ENCODE measurements at regions not wholly inside any gene's neighbourhood (a gene's known extent, or its start where the extent isn't known, plus 50 kb on each side); places are given as distances from the start of the nearest gene placed in this dataset.

DNA sequence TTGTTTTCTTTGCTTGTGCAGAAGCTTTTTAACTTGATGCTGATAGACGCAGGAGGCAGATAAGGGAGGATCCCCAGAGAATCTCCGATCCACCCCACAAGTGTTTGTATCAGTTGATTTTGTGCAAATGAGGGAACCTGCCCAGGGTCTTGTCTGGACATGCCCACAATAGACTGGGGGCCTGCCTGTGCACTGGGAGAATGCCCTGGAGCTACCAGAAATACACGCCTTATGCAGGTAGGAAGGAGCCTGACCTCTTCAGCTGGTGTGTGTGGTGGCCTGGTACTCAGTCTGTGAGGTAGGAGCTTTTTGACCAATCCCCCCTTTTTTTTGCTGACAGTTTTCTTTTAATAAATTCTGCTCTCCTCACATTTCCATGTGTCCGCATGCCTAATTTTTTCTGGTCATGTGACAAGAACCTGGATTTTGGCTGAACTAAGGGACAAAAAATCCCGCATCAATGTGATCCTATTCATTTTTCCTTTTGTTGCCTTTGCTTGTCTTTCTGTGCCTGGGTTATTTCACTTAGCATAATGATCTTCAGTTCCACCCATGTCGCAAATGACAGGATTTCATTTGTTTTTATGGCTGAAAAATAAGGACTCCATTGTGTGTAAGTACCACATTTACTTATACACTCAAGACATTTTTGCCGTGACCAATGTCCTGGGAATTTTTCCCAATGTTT, 430.6 kb upstream of the NRG3 start (continued):
- TF ChIP-seq, protein P1, sequence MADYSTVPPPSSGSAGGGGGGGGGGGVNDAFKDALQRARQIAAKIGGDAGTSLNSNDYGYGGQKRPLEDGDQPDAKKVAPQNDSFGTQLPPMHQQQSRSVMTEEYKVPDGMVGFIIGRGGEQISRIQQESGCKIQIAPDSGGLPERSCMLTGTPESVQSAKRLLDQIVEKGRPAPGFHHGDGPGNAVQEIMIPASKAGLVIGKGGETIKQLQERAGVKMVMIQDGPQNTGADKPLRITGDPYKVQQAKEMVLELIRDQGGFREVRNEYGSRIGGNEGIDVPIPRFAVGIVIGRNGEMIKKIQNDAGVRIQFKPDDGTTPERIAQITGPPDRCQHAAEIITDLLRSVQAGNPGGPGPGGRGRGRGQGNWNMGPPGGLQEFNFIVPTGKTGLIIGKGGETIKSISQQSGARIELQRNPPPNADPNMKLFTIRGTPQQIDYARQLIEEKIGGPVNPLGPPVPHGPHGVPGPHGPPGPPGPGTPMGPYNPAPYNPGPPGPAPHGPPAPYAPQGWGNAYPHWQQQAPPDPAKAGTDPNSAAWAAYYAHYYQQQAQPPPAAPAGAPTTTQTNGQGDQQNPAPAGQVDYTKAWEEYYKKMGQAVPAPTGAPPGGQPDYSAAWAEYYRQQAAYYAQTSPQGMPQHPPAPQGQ (CRISPR knock-in tag; IDR thresholded peaks at IDR 0.05; ENCODE audit: borderline replicate concordance) = no peak
- no peak for TF ChIP-seq ERF (CRISPR knock-in tag; IDR thresholded peaks at IDR 0.05)

DNA sequence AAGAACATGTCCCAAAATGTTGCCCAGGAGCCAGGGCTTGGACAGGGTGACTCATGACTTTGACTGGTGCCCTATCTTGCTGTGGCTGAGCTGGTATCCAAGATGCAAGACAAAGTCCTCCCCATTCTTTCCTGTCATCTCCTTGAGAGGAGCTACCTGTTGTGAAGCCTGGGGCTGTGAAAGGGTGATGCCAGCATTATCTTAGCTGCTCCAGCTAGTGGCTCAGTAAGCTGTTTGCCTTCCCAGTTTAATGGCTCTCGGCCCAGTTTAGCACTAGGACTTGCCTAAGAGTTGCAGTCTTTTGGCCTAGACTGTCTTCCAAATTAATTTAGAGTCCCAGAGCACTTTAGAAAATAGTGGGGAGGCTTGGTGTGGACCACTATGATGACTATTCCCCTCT, 424.3 kb upstream of the NRG3 start:
- Histone ChIP-seq H3K27ac (ENCODE audit: extremely low read length, insufficient read depth, low read length) (no peak overlapping the region), H4K20me1 (ENCODE audit: insufficient read depth, low read length) (no peaks in the 10 kb centered on the region), H3K79me2 (ENCODE audit: insufficient read depth, low read length) (no peaks in the 10 kb centered on the region), H3K36me3 (replicated peaks in 1 of 2; ENCODE audit: control insufficient read depth in 1 of 2, insufficient read depth in 2 of 2, low read length in 2 of 2) (no peaks in the 10 kb centered on the region), H3K4me2 (ENCODE audit: low read depth, low read length) (no peak overlapping the region), H3K4me3 (replicated peaks in 1 of 3; ENCODE audit: insufficient read depth in 1 of 3, low read depth in 2 of 3, low read length in 3 of 3) (no peak overlapping the region), H3K9ac (ENCODE audit: insufficient read depth, low read depth, low read length) (no peak overlapping the region), H2AFZ (ENCODE audit: low read length) (no peak overlapping the region), H3K27me3 (ENCODE audit: control insufficient read depth in 1 of 2, insufficient read depth in 2 of 2, low read length in 2 of 2) (no peaks in the 10 kb centered on the region), H3K9me3 (ENCODE audit: low read length) (peaks cover 76% of the 10 kb centered on the region), H3K4me1 (ENCODE audit: insufficient read depth, low read length) (no peaks in the 10 kb centered on the region)
- no TSS peak for BruUV-seq (replicated peaks)
- TF ChIP-seq MAZ (IDR thresholded peaks at IDR 0.05; ENCODE audit: borderline replicate concordance, low read depth, low read length) = no peak
- TF ChIP-seq MAZ (CRISPR knock-in tag; IDR thresholded peaks at IDR 0.05; ENCODE audit: low read depth) = no peak
- TF ChIP-seq, protein P2, sequence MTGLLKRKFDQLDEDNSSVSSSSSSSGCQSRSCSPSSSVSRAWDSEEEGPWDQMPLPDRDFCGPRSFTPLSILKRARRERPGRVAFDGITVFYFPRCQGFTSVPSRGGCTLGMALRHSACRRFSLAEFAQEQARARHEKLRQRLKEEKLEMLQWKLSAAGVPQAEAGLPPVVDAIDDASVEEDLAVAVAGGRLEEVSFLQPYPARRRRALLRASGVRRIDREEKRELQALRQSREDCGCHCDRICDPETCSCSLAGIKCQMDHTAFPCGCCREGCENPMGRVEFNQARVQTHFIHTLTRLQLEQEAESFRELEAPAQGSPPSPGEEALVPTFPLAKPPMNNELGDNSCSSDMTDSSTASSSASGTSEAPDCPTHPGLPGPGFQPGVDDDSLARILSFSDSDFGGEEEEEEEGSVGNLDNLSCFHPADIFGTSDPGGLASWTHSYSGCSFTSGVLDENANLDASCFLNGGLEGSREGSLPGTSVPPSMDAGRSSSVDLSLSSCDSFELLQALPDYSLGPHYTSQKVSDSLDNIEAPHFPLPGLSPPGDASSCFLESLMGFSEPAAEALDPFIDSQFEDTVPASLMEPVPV (CRISPR knock-in tag; IDR thresholded peaks at IDR 0.05) = no peak
- no peak for TF ChIP-seq STAT5B (CRISPR knock-in tag; IDR thresholded peaks at IDR 0.05)
- TF ChIP-seq ZNF383 (CRISPR knock-in tag; IDR thresholded peaks at IDR 0.05; ENCODE audit: borderline replicate concordance) = no peak
- TF ChIP-seq SMAD9 (CRISPR knock-in tag; IDR thresholded peaks at IDR 0.05) = no peak
- TF ChIP-seq ZNF253 (CRISPR knock-in tag; IDR thresholded peaks at IDR 0.05; ENCODE audit: borderline replicate concordance) = no peak
- no peak for TF ChIP-seq NFYC (CRISPR knock-in tag; IDR thresholded peaks at IDR 0.05)
- no peak for TF ChIP-seq RBM39 (IDR thresholded peaks at IDR 0.05; ENCODE audit: low read depth, low read length, poor library complexity, severe bottlenecking)
- in situ Hi-C loops (cut with HindIII; ENCODE audit: extremely low pct_ligation_motif_present, low pct_unique_long_range_greater_than_20kb) (no loop called here), intact Hi-C loops (cut with micrococcal nuclease; ENCODE audit: unreplicated experiment) (no loop called here)
- POLR2A ChIA-PET = no interaction called here
- ATAC-seq (no peak), DNase-seq (ENCODE audit: low spot score) (no peak), FAIRE-seq (no peak)
- CTCF ChIA-PET (ENCODE audit: low intra/inter-chr PET ratio, low total read pairs) = no interaction called here
- 0% methylated on average over 1 of the region's 1 CpG for WGBS (ENCODE audit: low lambda C conversion rate)

All from HepG2 (cell line).